Hematopoietic multipotent progenitor cell treated with erythropoietin and hydrocortisone succinate and interleukin-3 and kit ligand, for 8 days (in vitro differentiated cells): ENCODE measurements at regions not wholly inside any gene's neighbourhood (a gene's known extent, or its start where the extent isn't known, plus 50 kb on each side); places are given as distances from the start of the nearest gene placed in this dataset.
"Not testable (repeated sequence)": the region's sequence is repeated elsewhere in the genome, so short reads cannot be mapped to it uniquely, and the experiment has no call there.

ENCODE experiments used
- DNase-seq: peaks from one replicate; pipeline ENCODE4 v3.0.0-alpha.2; 2015

GRCh38 chr5:111859031-111859430, 102.0 kb upstream of the NREP start:
- no peak for DNase-seq

DNA sequence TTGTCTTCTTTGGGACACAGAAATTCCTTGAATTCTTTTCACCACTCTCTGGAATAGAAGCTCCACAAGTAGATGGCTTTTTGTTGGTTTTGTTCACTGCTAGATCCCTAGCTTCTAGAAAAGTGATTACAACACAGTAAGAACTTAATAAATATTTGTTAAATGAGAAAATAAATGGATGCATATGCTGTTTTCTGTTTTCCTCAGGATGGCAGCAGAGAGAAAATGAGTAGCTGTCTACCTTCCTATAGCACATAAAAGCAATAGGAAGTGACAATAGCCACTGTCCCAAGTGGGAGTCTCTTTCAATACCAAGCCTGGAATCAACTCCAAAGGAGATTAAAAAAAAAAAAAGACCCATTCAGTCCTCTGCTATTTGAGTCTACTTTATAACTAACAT, 100.6 kb upstream of the NREP start:
- DNase-seq = no peak

- no peak for DNase-seq
Measured at GRCh38 chr5:111856876-111857466, 100.0 kb upstream of the NREP start.

DNA sequence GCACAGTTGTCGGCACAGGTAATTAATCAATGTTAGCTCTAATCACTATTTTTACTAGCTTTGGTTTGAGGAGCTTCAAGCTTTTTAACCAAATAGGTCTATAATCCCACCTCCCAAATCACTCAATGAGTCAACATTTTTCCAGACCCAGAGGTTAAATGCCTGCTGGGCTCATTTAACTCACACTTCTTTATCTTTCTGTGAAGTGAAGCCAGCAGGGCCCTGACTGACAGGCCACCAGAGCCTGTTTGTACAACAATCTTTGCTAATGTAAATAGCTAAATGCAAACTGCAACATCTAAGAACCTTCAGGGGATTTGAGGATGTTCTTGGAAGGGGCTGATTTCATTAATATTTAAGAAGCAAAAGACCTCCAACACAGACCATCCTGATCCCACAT, 98.4 kb upstream of the NREP start:
- no peak for DNase-seq

GRCh38 chr5:111854186-111854585, 97.2 kb upstream of the NREP start:
- DNase-seq = no peak

- no peak for DNase-seq
Measured at GRCh38 chr5:111853748-111854147, 96.8 kb upstream of the NREP start.

DNA sequence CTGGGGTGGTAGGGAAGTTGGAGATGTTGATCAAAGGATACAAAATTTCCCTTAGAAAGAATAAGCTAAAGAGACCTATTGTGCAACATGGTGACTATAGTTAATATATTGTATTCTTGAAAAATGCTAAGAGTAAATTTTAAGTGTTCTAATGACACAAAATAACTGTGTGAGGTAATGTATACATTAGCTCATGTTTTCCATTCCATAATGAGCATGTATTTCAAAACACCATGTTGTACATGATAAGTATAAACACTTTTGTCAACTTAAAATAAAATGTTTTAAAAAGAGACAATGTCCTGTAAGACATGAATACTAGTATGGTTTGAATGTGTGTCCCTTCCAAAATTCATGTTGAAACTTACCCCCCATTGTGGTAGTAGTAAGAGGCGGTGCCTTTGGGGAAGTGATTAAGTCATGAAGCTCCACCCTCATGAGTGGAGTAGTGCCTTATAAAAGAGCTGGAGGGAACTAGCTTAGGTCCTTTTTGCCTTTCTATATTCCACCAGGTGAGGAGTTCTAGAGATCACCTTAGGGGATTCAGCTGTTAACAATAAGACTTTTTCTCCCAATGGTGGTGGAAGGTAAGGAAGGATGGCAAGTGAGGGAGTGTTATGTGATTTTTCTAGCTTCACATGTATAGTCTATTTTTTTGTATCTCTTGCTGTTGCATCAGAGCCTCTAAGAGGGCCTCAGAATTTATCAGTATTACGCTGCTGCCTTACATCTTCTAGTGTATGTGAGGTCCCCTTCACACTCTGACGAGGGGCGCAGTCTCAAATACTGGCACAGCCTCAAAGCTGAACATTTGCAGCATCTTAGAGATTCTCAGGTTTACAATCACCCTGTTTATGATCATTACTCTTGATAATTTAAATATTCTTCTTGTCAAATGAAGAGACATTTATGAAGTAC, 94.9 kb upstream of the NREP start:
- DNase-seq = no peak

DNA sequence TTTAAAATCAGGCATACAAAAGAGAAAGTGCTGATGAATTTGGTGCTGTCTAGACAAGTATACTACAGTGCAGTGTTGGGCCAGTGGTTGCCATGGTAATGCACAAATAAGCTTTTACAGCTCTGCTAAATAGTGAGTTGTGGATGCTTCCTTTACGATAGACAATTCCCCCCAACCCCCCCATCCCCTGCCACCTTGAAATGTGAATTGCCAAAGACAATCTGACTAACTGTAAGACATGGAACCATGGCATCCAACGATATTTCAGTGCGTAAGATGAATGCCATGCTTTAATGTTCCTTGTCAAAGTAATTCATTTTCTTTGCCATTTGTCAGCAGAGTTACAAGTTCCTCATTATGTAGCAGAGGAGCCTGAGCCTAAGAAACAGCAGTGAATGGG, 91.5 kb upstream of the NREP start:
- no peak for DNase-seq

DNA sequence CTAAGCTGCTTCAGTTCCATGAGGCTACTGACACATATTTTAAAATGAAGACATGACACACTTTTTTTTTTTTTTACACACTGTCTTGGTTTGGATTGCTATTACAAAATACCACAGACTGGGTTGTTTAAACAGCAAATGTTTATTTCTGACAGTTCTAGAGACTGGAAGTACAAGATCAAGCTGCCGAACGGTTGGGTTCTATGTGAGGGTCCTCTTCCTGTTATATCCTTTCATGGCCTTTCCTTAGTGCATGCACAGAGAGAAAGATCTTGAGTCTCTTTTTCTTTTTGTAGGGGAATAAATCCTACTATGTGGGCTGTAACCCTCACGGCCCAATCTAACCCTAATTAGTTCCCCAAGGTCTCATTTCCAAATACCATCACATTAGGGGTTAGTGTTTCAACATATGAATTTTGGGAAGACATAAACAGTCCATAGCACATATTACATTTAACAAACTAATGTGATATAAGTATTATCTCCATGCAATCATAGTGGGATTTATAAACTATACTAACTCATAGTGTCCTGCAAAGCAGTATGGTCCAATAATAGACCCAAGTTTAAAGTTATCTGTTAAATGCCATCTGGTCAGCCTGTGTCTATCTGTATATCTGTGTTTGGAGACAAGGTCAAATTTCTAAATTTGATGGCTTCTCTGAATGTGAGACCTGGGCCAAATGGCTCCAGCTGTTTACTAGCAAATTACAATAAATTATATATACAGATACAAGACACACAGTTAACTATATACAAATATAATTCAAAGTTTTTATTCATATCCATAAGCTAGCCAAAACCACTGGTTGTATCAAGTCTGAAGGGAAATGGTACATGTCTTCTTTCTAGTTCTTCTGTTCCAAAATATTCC, 90.3 kb upstream of the NREP start:
- no peak for DNase-seq

DNA sequence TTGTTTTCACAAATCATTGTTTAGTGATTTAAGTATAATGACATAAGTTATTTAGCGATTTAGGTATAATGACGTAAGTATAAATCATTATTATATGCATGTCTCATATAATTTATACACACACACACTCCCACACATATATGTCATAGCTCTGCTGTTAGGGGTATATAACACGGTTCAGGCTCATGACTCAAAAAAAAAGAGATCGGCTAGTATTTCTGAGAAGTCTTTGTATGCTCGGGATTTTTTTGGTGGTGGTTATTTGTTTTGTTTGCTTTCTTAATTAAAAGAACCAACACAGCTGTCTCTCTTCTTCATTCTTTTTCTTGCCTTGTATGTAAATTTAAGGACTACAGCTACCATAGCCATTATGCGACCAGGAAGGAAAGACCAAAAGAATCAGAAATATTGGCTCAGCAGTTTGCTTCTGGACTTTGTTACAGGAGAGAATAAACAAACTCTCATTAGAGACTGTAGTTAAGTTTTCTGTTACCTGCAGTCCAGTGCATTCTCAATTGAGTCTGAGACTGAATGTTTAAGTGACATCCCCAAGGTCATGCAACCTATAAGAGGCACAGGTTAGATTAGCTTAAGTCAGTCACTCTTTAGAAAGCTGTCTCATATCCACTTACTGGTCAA, 83.2 kb upstream of the NREP start:
- no peak for DNase-seq

DNA sequence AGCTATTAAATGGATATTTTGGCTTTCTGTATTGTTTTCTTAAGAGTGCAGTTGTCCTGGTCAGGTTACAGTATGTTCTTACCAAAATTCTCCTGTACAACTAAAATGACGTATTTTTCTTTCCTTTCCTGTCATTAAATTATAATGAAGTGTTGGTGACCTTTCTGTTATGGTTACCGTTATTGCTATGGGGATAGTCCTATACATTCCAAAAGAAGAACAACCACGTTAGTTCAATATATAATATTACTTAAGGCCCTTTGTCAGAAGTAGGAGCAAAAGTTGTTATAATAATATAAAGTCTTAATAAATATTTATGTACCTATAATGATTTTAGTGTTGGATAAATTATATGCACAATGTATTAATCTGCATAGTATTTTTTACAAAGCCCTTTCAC, 82.4 kb upstream of the NREP start:
- DNase-seq = no peak

GRCh38 chr5:111836426-111836825, 79.4 kb upstream of the NREP start:
- DNase-seq = no peak

- DNase-seq = no peak
Measured at GRCh38 chr5:111834926-111835599, 78.1 kb upstream of the NREP start.

DNA sequence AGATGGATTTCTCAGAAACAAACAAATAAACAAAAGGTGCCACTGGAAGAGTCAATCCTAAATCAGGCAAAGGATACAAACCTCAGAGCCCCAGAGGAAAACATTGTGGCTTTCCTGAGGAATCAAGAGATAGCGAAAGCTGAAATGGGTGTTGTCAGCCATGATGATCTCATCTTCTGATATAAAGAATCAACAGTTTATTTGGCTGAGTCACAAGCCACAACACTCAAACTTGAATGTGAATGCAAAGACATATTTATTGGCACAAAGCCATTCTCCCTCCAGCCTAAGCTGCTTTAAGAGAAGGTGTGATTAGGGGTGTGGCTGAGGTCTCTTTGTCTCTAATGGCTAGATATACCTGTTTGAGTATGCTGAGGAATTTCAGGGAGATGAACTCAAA, 73.3 kb upstream of the NREP start:
- DNase-seq = peak; percentile 17

DNA sequence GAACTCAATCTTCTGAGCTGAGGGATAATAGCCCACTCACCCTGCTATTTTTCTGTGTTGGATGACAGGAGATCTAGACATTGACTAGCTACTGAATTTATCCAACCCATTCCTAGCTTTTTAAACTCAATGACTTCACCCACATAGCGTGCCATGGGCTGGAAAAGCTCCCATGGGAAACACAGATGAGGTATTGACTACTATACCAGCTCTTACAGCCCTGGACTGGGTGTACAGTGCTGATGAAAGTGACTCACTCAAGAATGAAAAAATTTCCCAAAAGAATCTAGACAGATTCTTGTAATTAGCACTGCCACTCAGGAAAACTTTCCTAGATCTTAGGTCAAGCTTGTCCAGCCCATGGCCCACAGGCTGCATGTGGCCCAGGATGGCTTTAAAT, 72.7 kb upstream of the NREP start:
- no peak for DNase-seq

DNA sequence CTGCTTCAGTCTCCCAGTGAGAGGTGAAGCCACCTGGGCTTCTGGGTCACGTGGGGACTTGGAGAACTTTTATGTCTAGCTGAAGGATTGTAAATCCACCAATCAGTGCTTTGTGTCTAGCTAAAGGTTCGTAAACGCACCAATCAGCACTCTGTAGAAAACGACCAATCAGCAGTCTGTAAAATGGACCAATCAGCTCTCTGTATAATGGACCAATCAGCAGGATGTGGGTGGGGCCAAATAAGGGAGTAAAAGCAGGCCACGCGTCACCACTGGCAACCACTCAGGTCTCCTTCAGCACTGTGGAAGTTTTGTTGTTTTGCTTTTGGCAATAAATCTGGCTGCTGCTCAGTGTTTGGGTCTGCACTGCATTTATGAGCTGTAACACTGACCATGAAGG, 69.1 kb upstream of the NREP start:
- DNase-seq = no peak

DNA sequence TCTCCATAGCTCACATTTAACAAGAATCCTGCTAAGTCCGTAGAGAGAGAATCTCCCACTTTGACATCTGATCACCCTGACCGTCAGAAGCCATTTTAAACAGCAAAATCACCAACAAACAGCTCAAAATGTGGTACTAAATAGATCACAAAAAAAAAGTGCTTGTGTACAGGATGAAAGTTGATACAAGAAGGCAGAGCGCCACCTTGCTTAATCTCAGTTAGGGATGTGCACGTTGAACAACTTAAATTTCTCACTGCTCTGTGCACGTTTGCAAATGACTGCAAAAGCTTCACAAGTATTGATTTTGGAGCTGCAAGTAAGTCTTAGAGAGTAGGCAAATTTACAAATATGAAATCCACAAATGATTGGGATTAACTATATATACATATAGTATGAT, 63.1 kb upstream of the NREP start:
- no peak for DNase-seq

GRCh38 chr5:111819028-111819427, 62.0 kb upstream of the NREP start:
- not testable (repeated sequence) for DNase-seq

- DNase-seq = no peak
Measured at GRCh38 chr5:111813537-111813936, 56.5 kb upstream of the NREP start.

GRCh38 chr5:111810112-111810511, 53.1 kb upstream of the NREP start:
- DNase-seq = no peak
